ENCODE measurements at regions not wholly inside any gene's neighbourhood (a gene's known extent, or its start where the extent isn't known, plus 50 kb on each side); places are given as distances from the start of the nearest gene placed in this dataset.
"Not testable (repeated sequence)": the region's sequence is repeated elsewhere in the genome, so short reads cannot be mapped to it uniquely, and the experiment has no call there.

DNA sequence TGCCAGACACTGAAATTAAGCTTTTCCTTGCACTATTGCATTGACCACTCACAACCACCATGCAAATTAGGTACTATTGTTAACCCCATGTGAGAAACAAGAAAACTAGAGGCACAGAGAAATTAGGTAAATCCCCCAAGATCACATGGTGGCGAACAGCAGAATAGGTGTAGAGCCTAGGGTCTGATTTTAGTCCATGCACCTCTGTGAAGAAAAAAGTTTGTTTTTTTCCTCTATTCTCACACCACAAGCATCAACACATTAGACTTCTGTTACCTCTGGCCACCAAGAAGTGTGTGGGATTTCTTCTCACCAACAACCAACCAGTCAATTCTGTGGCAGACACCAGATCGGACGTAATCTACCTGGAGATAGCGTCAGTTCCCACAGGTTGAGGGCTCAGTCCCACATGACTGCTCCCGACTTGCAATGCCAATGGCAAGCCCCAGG is 391.9 kb downstream of the COG6 start:
- DNase-seq (ENCODE audit: low read depth) = no peak

DNA sequence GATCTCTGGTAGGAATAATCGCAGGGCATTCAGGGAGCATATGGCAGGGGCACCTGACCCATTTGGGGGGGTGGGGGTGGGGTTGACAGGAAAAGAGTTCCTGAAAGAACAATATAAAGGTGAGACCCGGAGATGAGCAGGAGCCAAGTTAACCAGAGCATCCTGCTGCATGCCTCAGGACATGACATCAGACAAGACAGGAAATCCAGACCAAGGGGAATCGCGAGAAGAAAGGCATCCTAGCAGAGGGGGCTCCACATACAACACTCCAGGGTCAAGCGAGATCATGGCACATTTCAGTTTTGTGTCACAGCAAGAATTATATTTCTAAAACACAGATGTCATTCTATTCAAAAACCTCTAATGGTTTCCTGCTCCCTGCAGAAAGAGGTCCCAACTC is 393.1 kb downstream of the COG6 start:
- DNase-seq (ENCODE audit: low read depth) = no peak

DNA sequence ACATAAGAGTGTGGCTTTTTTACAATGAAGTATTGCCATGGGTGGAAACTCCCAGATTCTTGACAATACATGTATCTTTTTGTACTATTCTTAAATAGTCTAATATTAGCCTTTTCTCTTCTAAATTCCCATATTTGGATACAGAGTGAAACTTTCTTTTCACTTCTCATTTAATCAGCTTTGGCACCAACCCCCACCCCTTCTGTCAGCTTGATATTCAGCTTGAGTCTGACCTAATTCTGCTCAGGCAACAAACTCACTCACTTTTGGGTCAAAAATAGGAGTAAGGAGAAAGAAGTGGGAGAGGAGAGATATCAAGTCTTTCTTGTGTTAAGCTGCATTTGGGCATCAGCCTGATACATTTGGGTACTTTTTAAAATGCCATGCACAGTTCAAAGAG is 397.5 kb downstream of the COG6 start:
- DNase-seq (ENCODE audit: low read depth) = no peak

DNA sequence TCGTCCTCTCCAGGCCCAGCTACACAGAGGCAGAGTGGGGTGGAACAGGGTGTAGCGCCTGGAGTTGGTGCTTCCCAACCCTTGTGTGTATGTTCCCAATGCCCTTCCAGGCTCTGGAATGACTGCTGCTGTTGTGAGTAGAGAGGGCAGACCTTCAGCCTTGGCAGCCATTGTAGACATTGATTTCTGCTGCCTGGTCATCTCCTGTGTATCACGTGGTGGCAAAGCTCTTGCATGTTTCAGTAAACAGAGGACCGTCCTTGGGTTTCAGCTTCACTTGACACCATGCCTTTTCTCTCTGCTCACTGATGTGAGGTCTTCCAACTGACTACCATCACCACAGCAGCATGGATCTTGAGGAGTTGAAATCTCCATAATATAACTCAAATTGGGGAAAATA is 397.9 kb downstream of the COG6 start:
- DNase-seq (ENCODE audit: low read depth) = no peak

DNA sequence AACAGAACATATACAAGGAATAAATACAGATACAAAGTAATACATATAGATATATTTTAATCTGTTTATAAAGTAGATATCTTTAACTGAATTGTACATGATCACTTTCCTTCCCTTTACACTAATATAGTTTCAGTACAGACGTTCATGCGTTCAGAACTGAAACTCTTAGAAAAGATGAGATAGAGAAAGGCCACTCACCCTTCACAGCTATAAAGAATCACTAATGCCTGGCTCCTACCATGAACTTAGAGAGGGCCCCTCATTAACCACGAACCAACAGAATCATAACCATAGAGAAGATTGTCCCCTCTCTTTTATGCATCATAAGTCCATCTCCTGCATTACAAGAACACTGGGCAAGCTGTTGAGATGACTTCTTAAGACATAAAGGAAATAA is 399.0 kb downstream of the COG6 start:
- DNase-seq (ENCODE audit: low read depth) = not testable (repeated sequence)

DNA sequence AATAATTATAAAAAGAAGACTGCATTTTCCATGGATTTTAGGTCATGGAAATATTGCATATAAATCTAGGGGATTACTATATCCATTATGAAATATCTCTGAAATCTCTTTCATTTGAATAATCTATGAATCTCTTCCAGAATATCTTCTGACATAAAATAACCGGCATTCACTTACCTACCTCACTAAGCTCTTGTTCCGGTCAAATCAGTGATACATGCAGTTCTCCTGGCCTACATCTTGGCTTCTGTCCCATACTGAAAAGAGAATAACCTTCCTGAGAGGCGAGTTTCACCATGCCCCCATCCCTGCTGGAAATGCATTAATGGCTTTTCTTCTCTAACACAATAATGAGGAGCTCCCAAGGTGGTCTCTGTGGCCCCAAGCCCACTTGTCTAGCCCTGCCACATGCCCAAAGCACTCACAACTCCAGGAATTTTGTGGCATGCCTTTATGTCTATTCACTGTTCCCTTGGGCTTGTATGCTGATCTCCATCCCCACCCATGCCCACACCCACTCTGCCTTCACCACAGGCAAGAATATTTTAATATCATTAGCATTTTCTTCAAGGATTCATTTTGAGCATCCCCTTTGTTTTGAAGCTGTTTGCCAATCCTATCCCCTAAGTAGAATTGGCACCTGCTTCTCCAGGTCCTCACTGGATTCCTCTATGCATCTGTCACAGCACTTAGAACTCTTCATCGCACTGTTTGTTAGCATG is 401.6 kb downstream of the COG6 start:
- no peak for DNase-seq (ENCODE audit: low read depth)

DNA sequence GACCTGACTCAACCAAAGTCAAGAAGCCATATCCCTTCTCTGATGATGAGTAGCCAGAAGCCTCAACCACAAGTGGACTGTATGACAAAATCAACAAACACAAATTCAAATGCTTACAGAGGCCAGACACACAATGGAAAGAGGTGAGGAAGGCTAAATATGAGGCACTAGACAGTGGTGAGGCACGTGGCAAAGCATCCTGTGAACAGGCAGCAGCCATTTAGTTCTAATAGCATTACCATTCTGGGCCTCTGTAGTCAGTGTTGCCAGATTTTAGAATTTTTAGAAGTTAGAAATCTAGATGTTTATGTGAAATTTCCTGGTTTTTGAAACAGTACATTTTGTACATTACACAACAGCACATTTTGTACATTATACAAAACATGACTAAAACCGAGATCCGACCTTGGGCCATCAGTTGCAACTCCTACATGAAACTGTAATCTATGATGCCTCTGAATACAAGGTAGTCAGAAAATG is 403.3 kb downstream of the COG6 start:
- DNase-seq (ENCODE audit: low read depth) = no peak

DNA sequence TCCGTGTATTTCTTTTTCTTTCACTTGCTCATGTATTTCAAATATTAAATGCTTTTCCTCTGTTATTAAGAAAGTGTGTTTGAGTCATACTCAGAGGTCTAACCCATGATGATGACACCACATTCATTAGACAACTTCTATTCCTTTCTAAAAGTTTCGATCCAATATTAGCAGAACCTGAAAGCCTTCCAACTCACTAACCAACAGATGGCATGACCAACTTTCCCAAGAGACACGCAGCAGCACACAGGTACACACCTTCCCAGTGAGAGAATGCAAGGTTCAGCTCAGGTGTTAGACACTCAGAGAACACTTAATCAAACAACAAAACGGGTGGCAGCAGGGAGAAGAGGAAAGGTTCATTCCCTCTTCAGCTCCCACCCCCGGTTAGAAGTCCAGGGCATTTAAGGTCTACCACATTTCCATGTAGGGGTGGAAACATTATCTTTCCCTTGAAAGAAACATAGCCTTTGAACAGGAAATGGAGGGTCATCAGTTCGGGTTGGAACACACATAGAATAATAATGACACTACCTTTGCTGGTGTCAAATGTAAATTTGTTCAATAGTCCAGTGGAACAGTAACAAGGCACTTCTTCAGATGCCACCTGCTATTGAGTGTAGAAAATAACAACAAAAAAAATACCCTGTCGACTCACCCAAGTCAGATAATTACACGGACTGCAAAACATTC is 404.2 kb downstream of the COG6 start:
- no peak for DNase-seq (ENCODE audit: low read depth)

DNA sequence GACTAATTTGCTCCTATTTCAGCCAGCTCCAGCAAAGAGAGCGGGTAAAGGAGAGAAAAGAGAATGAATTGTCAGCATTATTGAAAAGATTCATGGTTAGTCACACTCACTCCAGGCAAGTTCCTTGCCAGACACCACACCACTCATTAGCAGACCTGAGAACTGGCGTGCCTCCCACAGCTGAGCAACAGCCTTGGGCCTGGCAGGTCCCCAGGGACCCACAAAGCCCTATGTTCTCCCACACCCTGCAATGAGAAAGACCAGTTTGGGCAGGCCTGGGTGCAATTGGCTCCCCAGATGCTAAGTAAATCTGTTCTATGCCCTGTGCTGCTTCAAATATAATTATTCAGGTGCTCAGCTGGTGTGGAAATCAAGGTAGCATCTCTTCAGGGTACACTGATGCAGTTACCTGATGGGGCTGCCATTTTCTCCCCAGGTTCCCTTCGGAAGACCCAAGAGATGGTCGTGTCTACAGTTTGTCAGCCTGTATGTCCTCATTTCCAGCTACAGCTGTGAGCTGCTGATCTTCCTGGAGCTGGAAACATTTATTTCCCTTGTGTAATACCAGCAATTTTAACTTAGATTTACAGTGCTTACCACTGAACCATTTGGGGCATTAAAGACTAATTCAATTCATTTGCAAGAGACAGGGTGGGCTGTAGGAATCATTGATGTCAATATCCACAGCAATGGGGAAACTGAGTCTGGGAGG is 405.0 kb downstream of the COG6 start:
- DNase-seq (ENCODE audit: low read depth) = no peak

DNA sequence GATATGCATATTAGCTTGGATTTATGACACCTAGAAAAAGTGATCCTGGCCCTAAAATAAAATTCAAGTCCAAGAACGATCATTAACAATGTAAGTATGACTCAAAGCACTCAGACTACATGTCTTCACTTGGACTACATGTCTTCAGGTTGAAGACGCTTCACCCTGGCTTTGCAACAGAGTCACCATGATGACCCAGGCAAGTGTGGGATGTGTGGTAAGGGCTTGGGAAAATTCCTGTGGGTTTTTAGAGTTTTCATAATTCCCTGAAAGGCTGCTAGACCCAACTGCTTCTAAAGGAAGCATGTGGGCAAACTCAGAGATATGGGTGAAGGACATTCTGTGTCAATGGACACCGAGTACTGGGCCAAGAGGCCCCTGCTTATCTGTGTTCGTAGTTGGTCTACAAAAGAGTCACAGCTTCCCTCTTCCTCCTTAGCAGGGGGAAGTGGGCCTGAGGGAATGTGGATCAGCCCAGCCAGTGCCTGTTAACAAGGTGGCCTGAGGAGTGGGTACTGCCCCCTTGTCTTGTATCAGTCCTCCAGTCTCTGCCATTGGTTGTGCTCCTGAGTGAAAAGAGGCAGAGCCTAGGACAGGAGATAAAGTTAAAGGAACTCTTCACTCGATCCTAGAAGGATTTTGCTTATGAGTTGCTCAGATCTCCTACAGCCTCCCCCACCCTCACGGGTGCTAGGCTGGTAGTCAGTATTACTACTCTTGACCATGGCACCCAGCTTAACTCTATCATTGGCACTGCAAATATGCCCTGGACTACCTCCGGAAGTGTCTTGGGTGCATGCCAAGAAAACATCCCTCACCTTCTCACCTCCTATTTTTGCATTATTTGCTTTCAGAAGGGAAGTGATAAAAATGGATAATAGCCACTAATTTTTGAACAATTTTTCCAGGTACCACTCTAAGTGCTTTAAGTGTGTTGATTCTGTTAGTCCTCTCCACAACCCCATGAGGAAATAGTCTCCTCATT is 406.3 kb downstream of the COG6 start:
- no peak for DNase-seq (ENCODE audit: low read depth)

DNA sequence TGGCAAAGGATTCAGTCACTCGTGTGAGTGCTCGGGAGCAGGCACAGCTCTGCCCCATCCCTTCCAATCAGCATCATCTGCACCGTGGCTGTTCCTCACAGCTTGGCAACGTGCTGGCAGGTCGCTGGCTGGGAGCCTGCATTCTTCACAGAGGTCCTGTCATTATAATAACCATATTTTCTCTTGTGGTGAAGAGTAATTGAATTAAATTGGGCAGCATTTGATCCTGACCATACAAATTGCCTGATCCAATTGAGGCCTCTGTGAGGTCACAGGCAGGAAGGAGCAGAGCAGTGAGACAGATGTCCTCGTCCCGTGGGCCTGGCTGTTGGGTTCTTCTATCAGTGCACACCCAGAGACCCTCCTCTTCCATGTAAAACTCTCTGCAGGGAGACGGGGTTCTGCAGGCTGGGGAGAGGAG is 407.8 kb downstream of the COG6 start:
- DNase-seq (ENCODE audit: low read depth) = no peak

DNA sequence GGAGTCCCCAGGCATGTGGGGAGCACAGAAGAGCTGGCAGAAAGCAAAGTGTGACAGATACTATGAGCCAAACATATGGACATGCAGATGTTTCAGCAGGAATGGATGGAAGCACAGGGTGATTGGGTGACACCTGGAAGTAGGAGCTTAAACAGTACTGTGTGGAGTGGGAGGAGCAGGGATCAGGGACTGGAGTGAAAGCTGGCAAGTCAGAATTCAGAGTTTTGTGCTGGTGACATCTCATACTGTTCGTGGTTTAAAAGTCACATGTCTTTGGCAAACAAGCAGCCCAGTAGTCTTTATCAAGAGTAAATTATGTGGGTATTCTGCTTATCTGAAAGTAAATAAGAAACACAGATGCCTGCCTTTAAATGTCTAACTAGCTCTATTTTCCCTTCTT is 408.2 kb downstream of the COG6 start:
- no peak for DNase-seq (ENCODE audit: low read depth)

DNA sequence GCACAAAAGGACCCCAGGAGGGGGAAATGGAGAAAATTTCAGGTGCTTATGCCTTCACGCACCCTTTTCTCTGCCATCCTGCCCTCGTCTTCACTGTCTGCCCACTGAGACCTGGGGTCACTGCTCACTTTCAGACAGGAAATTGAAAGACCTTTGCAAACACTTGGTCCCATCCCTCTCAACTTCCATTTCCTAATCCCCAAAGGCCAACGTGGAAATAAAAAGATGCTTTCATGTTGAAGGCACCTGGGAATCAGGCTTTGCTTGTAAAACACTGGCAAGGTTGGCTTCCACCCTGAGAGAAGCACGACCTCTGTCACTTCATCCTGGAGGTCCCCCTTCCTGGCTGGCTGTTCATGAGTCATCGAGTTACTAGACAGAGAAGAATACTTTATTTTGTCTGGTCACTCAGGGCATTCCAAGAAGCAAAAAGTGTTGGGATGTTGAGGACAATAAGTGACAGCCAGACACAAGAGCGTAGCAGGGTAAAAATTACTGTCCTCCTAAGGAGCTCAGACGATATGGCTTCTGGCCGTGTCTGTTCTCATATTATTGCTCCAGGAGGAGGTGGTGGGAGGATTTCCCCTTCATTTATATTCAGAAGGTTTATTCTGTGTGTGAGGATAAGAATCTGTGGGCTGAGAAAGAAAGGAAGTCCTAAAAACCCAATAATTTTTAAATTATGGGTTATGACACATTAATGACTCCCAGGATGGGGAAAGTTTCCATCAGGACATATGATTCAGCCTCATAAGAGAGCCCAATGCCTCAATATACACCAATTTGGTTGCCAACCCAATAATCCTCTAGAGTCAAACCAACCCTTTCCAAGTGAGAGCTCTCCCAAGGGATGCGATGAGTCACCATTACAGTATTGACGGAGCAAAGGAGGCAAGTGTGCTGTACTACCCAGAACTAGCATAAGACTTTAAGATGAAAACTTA is 409.0 kb downstream of the COG6 start:
- no peak for DNase-seq (ENCODE audit: low read depth)

DNA sequence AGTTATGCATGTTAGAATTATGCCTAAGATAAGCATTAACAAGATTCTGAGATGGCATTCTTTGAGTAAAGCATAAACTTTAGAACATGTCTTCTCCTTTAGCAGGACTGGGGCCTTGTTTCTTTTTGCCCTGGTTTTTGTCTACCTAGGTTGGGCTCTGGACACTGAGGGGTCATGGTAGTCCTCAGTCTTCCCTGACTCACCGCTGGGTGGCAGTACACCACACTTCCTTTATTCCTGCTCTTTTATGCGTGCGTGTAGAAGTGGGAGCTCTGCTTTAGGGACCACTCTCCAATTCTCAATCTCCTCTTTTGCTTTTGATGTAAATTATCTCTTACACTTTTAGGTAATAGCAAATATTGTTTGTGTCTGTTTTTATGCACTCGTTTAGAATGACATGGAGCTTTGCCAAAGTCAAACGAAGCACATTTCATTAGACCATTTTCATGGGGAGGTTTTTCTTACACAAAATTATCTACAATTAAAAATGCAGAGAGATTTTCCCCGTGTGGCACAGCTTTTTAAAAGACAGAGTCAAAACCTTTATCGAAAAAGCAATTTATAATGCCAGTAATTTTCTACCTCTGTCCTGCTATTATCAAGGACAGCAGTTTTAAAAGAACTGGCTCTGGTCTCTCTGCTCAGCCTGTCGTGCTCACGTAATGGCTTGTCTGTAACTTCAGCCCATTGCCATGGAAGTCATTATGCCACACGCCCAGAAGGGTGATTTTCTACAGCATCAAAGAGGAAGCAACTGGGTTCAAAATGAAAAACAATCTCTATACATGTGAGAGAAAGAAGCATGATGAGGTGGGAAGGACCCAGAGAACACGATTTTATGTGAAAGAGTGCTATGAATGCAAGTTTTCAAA is 413.9 kb downstream of the COG6 start:
- DNase-seq (ENCODE audit: low read depth) = peak; percentile 65

DNA sequence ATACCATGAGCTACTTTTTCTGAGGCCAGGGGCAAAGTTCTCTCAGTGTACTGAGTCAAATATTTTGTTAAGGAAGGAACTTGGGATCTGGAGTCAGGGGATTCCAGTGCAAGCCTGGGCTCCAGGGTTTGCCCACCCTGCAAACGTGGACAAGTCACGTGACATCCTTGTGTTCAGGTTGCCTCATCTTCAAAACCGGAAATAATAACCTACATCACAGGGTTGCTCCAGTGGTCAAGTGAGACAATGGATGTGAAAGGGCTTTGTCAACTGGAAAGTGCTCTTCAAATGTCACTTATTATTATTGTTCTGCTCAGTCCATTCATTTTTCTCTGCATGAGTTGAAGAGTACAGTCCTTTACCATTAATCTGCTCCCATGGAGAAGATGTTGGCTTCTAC is 414.9 kb downstream of the COG6 start:
- DNase-seq (ENCODE audit: low read depth) = no peak

DNA sequence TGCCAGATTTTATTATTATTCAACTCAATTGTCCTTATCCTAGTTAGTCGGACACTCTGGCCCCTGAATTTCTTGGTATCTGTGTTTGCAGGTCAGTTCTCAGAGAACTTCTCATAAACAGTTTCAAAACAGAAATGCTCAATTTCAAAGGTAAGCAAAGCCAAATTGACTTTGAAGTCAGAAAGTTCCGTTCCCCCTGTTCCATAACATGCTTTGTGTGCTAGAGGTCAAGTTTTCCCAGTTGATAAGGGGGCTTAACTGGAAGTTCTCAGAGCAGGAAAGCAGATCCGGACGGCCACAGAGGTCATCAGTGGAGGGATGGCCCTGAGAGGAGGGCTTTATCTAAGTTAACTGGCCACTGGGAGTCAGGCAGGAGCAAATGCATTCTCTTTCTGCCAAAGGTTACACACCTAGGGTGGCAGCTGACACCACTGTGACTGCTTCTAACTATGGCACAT is 417.2 kb downstream of the COG6 start:
- DNase-seq (ENCODE audit: low read depth) = no peak

DNA sequence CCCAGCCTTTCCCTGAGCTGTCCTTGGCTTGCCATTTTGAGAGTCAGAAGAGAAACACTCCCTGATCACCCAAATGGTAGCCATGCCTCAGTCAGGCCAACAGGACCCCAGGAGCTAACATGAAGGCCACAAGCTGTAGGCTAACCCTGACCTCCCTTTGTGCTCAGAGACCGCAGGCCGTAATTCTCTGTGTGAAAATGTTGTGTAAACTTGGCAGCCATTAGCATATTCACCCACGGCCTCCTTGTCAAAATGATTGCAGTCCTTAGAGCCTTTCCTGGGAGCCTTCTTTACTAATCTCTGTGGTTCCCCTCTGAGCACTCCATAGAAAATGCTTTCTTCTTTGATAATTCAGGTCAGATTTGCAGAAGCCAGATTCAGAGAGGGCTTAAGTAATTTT is 418.9 kb downstream of the COG6 start:
- no peak for DNase-seq (ENCODE audit: low read depth)

DNA sequence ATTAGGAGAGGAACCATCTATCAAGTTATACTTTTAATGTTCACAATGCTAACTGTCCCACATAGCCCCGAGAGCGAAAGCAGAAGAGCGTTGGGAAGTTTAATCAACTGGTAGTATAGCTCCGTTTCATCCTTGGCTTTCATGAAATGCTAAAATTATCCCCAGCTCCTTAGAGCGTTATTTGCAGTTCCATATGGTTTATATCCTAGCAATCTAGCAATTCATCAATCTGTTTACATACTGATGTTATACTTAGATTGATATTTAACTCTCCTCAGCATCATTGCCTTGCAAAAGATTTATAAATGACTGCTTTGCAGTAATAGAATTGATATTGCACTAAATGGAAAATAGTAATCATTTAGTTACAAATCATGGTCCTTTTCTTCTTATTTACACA is 419.8 kb downstream of the COG6 start:
- no peak for DNase-seq (ENCODE audit: low read depth)

DNA sequence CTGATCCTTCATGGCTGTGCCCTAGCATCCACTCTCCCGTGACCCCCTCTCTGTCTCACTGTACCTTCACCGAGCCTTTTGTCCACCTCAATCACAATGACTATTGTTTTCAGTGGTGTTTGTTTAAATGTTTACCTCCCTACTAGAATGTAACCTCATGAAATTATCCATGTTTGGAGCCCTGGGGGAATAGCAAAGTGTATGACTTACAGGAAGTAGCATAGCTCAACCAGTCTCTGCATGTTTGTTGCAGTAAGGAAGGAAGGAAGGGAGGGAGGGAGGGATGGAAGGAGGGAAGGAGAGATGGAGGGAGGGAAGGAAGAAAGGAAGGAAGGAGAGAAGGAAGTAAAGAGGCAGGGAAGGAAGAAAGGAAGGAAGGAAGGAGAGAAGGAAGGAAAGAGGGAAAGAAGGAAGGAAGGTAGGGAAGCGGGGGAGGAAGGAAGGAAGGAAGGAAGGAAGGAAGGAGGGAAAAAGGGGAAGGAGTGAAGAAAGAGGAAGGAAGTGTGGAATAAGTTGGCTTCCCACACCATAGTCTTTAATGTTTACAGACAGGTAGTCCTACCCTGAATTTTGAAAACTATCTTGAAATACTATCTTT is 421.4 kb downstream of the COG6 start:
- no peak for DNase-seq (ENCODE audit: low read depth)

Data from activated T-cell treated with anti-CD3 and anti-CD28 coated beads for 1 hour (primary cell).